ENCODE measurements at regions not wholly inside any gene's neighbourhood (a gene's known extent, or its start where the extent isn't known, plus 50 kb on each side); places are given as distances from the start of the nearest gene placed in this dataset.

- no peak for DNase-seq (ENCODE audit: low read depth in 2 of 2)
Observed at GRCh38 chr15:70160267-70160666, 62.5 kb upstream of the TLE3 start.

- no peak for DNase-seq (ENCODE audit: low read depth in 2 of 2)
Observed at GRCh38 chr15:70159713-70160009, 61.9 kb upstream of the TLE3 start.

GRCh38 chr15:70159001-70159712 is 61.4 kb upstream of the TLE3 start:
- DNase-seq (ENCODE audit: low read depth in 2 of 2): no peak

GRCh38 chr15:70158309-70159000 is 60.7 kb upstream of the TLE3 start:
- DNase-seq (ENCODE audit: low read depth in 2 of 2): no peak

GRCh38 chr15:70156671-70157271 is 59.1 kb upstream of the TLE3 start:
- DNase-seq (ENCODE audit: low read depth in 2 of 2): no peak

GRCh38 chr15:70154718-70155347 is 57.1 kb upstream of the TLE3 start:
- no peak for DNase-seq (ENCODE audit: low read depth in 2 of 2)

- no peak for DNase-seq (ENCODE audit: low read depth in 2 of 2)
Observed at GRCh38 chr15:70153921-70154717, 56.4 kb upstream of the TLE3 start.

GRCh38 chr15:70152070-70152480 is 54.4 kb upstream of the TLE3 start:
- DNase-seq (ENCODE audit: low read depth in 2 of 2): no peak

- DNase-seq (ENCODE audit: low read depth in 2 of 2): no peak
Observed at GRCh38 chr15:70151462-70151861, 53.7 kb upstream of the TLE3 start.

GRCh38 chr15:70151003-70151402 is 53.3 kb upstream of the TLE3 start:
- no peak for DNase-seq (ENCODE audit: low read depth in 2 of 2)

GRCh38 chr15:70150405-70150747 is 52.7 kb upstream of the TLE3 start:
- DNase-seq (ENCODE audit: low read depth in 2 of 2): no peak

- no peak for DNase-seq (ENCODE audit: low read depth in 2 of 2)
Observed at GRCh38 chr15:70149667-70150404, 52.1 kb upstream of the TLE3 start.

- no peak for DNase-seq (ENCODE audit: low read depth in 2 of 2)
Observed at GRCh38 chr15:70147778-70148177, 50.1 kb upstream of the TLE3 start.

All from stimulated activated CD4-positive, alpha-beta T cell treated with anti-CD3 and anti-CD28 coated beads, Interleukin-12 subunit alpha, Interleukin-12 subunit beta, amount 100 ng/mL, for 24 hours (primary cell).